ENCODE measurements at regions not wholly inside any gene's neighbourhood (a gene's known extent, or its start where the extent isn't known, plus 50 kb on each side); places are given as distances from the start of the nearest gene placed in this dataset.
"Not testable (repeated sequence)": the region's sequence is repeated elsewhere in the genome, so short reads cannot be mapped to it uniquely, and the experiment has no call there.

DNA sequence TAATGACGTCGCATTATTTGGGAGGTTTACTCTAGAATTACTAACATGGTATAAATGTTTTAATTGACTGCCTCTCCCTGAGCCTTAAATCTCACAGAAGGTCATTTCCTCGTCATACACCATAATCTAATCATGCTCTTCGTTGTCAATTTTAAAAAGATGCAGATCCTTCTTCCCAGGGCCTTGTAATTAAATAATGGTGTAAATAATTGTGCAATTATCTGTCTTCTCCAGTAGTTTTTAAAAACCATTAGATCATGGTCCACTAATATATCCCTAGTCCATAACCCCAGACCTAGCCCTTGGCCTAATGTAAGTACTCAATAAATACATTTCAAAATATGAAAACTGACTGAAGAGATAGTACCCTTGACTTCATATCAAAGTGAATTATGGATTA is 181.5 kb upstream of the GNAI1 start:
- Histone ChIP-seq H3K4me3 (no peak overlapping the region), H3K4me1 (no peaks in the 10 kb centered on the region), H3K27ac (no peak overlapping the region), H3K9me3 (replicated peaks) (no peaks in the 10 kb centered on the region), H3K36me3 (no peaks in the 10 kb centered on the region), H3K27me3 (no peaks in the 10 kb centered on the region)
- DNase-seq = no peak

- H3K27me3 ChIP-seq = no peaks in the 10 kb centered on the region
- H3K36me3 ChIP-seq = no peaks in the 10 kb centered on the region
- H3K4me1 ChIP-seq = no peaks in the 10 kb centered on the region
- H3K9me3 ChIP-seq (replicated peaks) = no peaks in the 10 kb centered on the region
- H3K4me3 ChIP-seq = no peak overlapping the region
- H3K27ac ChIP-seq = no peak overlapping the region
- DNase-seq = no peak
Measured at GRCh38 chr7:79952399-79952798, 182.2 kb upstream of the GNAI1 start.

DNA sequence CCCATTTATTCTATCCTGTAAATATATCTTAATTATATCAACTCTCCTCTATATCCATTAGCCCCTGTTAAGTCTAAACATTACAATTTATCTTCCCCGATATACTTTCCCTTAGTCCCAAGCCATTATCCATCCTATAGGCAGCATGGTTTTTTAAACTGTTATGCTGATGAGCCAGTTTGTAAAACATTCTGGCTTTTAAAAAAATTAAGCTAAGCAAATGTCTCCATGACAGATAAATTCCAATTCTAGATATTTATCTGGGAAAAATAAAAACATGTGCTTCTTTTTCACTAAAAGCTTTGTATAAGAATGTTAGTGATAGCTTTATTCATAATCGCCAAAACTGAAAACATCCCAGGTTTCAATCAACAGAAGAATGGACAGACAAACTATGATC is 183.2 kb upstream of the GNAI1 start:
- Histone ChIP-seq H3K4me3 (no peak overlapping the region), H3K27me3 (no peaks in the 10 kb centered on the region), H3K9me3 (replicated peaks) (no peaks in the 10 kb centered on the region), H3K4me1 (no peaks in the 10 kb centered on the region), H3K36me3 (no peaks in the 10 kb centered on the region), H3K27ac (no peak overlapping the region)
- no peak for DNase-seq

DNA sequence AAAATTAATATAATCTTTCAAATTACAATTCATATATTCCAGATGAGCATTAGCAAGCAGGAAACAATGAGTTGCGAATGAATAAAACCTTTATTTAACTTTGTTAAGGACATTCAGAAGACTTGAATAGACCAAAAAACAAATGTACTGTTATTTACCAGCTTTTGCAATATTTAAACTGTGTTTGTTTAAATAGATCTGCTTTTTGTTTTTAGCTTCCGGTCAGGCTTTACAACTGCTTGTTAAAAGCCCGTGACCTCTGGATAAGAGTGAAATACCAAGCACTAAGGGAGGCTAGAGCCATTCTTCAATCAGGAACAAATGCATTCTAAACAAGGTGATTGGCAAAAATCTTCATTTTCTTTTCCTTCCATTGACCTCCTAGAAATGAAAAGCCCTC is 184.9 kb upstream of the GNAI1 start:
- DNase-seq = no peak
- Histone ChIP-seq H3K36me3 (no peaks in the 10 kb centered on the region), H3K4me3 (no peak overlapping the region), H3K27ac (no peak overlapping the region), H3K4me1 (no peaks in the 10 kb centered on the region), H3K27me3 (no peaks in the 10 kb centered on the region), H3K9me3 (replicated peaks) (no peaks in the 10 kb centered on the region)

DNA sequence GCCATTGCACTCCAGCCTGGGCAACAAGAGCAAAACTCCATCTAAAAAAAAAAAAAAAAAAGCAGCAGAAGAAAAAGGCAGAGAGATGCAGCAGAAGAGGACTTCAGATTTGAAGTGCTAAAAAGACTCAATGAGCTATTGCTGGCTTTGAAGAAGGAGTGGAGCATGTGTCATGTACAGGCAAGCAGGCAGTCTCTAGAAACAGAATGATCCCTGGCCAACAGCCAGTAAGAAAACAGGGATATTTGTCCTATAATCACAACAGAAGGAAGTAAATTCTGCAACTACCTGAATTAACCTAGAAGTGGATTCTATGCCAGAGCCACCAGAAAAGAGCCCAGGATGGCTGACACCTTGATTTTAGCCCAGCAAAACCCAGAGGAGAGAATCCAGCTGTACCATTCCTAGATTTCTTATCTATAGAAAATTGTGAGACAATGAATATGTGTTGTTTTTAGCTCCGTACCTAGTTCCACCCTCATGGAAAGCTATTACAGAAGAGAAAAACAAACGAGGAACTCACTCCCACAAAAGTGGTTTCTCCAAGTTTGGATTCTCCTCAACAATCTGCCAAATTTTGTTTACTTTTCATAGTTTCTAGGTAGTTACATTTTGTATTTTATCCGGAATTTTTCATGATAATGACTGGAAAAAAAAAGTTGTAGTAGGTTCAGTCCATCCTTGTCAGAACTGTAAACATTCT is 198.2 kb upstream of the GNAI1 start:
- peaks cover 18% of the 10 kb centered on the region for H3K4me1 ChIP-seq
- H3K27me3 ChIP-seq = no peaks in the 10 kb centered on the region
- DNase-seq = no peak
- no peaks in the 10 kb centered on the region for H3K9me3 ChIP-seq (replicated peaks)
- no peak overlapping the region for H3K27ac ChIP-seq
- H3K4me3 ChIP-seq = no peak overlapping the region
- H3K36me3 ChIP-seq = no peaks in the 10 kb centered on the region

DNA sequence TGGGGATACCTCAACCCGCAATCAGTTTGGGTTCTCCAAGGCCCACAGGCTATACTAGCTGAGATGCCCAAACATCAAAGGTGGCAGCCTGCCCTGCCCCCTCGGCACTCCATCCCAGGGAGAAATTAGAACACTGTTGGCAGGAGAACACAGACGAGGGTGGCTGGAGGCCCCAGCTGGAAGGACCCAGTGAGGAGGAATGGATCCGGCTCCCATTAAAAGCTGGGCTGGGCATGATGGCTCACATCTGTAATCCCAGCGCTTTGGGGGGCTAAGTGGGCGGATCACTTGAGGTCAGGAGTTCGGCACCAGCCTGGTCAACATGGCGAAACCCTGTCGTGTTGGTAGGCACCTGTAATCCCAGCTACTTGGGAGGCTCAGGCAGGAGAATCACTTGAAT is 199.9 kb upstream of the GNAI1 start:
- peaks cover 18% of the 10 kb centered on the region for H3K4me1 ChIP-seq

DNA sequence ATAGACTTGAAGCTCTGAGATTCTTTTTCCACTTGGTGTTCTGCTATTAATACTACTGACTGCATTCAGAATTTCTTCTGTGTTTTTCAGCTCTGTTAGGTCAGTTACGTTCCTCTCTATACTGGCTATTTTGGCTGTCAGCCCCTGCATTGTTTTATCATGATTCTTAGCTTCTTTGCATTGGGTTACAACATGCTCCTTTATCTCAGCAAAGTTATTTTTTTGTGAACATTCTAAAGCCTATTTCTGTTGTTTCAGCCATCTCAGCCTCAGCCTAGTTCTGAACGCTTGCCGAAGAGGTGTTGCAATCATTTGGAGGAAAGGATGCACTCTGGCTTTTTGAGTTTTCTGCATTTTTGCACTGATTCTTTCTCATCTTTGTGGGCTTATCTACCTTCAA is 201.5 kb upstream of the GNAI1 start:
- H3K27ac ChIP-seq = no peak overlapping the region
- no peak overlapping the region for H3K4me3 ChIP-seq
- H3K9me3 ChIP-seq (replicated peaks) = no peaks in the 10 kb centered on the region
- H3K36me3 ChIP-seq = no peaks in the 10 kb centered on the region
- H3K27me3 ChIP-seq = no peaks in the 10 kb centered on the region
- H3K4me1 ChIP-seq = peaks cover 18% of the 10 kb centered on the region
- no peak for DNase-seq

More for the DNA sequence above, 199.9 kb upstream of the GNAI1 start:
- H3K27ac ChIP-seq = no peak overlapping the region
- DNase-seq = no peak
- no peaks in the 10 kb centered on the region for H3K9me3 ChIP-seq (replicated peaks)
- no peak overlapping the region for H3K4me3 ChIP-seq
- H3K27me3 ChIP-seq = no peaks in the 10 kb centered on the region
- H3K36me3 ChIP-seq = no peaks in the 10 kb centered on the region

DNA sequence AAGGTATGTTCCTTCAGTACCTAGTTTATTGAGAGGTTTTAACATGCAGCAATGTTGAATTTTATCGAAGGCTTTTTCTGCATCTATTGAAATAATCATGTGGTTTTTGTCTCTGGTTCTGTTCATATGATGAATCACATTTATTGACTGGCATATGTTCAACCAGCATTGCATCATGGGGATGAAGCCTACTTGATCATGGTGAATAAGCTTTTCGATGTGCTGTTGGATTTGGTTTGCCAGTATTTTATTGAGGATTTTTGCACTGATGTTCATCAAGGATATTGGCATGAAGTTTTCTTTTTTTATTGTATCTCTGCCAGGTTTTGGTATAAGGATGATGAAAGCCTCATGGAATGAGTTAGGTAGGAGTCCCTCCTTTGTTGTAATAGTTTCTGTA is 204.0 kb upstream of the GNAI1 start:
- peaks cover 18% of the 10 kb centered on the region for H3K4me1 ChIP-seq
- no peaks in the 10 kb centered on the region for H3K9me3 ChIP-seq (replicated peaks)
- H3K27ac ChIP-seq = no peak overlapping the region
- H3K36me3 ChIP-seq = no peaks in the 10 kb centered on the region
- H3K27me3 ChIP-seq = no peaks in the 10 kb centered on the region
- no peak for DNase-seq
- no peak overlapping the region for H3K4me3 ChIP-seq

- DNase-seq = no peak
- H3K4me1 ChIP-seq = no peaks in the 10 kb centered on the region
- no peaks in the 10 kb centered on the region for H3K36me3 ChIP-seq
- no peaks in the 10 kb centered on the region for H3K27me3 ChIP-seq
- no peak overlapping the region for H3K4me3 ChIP-seq
- H3K9me3 ChIP-seq (replicated peaks) = no peaks in the 10 kb centered on the region
- H3K27ac ChIP-seq = no peak overlapping the region
Measured at GRCh38 chr7:79927116-79927515, 207.5 kb upstream of the GNAI1 start.

DNA sequence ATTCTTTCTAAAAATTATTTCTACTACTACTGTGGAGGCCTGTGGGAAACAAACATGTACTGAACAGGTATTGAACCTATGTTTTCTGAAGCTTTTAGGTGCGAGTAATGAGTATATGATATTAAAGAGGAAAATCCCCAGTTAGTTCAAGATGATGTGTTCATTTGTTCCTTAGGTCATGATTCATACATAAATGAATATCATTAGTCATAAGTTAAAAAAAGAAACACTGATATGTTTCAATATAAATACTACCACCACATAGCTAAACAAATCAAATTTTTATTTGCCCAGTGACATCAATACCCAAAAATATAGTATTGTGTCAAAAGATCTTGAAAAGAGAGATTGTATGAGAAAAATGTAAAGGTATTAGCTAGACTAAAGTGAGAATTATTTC is 210.7 kb upstream of the GNAI1 start:
- Histone ChIP-seq H3K27me3 (no peaks in the 10 kb centered on the region), H3K4me3 (no peak overlapping the region), H3K9me3 (replicated peaks) (no peaks in the 10 kb centered on the region), H3K27ac (no peak overlapping the region), H3K36me3 (0 out of 2 replicates have a peak, but pooled peaks cover 2% of the 10 kb centered on the region), H3K4me1 (no peaks in the 10 kb centered on the region)
- DNase-seq = no peak

DNA sequence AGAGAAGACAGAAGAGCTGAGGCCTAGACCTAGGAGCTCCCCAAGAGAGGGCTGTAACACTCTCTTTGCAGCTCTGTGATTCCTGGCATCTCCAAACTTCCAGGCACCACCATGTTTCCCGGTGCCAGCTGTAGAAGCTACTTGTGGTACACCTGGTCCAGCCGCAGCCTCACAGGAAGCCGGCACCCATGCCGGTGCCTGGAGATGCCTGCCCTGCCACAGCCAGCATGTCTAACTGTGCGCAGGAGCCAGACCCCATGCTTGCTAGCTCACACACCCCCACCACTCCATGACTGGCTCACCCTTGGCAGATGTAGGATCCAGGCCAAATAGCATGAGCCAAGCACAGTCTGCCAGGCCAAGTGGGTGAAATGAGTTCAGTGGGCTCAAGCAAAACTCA is 211.7 kb upstream of the GNAI1 start:
- Histone ChIP-seq H3K36me3 (0 out of 2 replicates have a peak, but pooled peaks cover 2% of the 10 kb centered on the region), H3K4me3 (no peak overlapping the region), H3K27me3 (no peaks in the 10 kb centered on the region), H3K4me1 (no peaks in the 10 kb centered on the region), H3K9me3 (replicated peaks) (no peaks in the 10 kb centered on the region), H3K27ac (no peak overlapping the region)
- DNase-seq = no peak

GRCh38 chr7:79921976-79922375 is 212.7 kb upstream of the GNAI1 start:
- H3K9me3 ChIP-seq (replicated peaks) = no peaks in the 10 kb centered on the region
- H3K36me3 ChIP-seq = 0 out of 2 replicates have a peak, but pooled peaks cover 2% of the 10 kb centered on the region
- no peak overlapping the region for H3K4me3 ChIP-seq
- H3K4me1 ChIP-seq = no peaks in the 10 kb centered on the region
- H3K27me3 ChIP-seq = no peaks in the 10 kb centered on the region
- H3K27ac ChIP-seq = no peak overlapping the region
- DNase-seq = no peak

GRCh38 chr7:79918632-79919031 is 216.0 kb upstream of the GNAI1 start:
- not testable (repeated sequence) for H3K27me3 ChIP-seq; H3K4me1 ChIP-seq; H3K4me3 ChIP-seq; H3K9me3 ChIP-seq (replicated peaks); DNase-seq; H3K27ac ChIP-seq; H3K36me3 ChIP-seq

GRCh38 chr7:79915346-79915745 is 219.3 kb upstream of the GNAI1 start:
- not testable (repeated sequence) for H3K27me3 ChIP-seq

DNA sequence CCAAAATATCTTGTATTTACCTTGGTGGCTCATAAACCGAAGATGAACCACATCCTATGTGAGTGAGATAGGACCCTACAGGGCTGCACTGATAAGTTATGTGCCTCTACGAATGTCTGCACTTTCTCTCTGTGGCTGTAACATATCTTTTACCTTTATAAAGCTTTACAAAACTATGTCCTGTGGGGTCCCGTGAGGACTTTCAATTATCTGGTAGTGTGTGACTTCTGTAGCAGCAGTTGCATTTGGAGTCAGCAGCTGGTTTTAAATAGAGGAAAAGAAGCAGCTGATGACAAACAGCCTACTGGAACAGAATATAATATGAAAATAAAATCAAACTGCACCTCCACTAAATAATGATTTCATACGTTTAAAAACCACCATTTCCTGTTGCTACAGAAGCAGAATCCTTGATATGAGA is 222.4 kb upstream of the GNAI1 start:
- H3K36me3 ChIP-seq = no peaks in the 10 kb centered on the region
- no peak overlapping the region for H3K27ac ChIP-seq
- no peak for DNase-seq
- H3K4me3 ChIP-seq = no peak overlapping the region
- H3K27me3 ChIP-seq = no peaks in the 10 kb centered on the region
- H3K9me3 ChIP-seq (replicated peaks) = no peaks in the 10 kb centered on the region
- peaks cover 3% of the 10 kb centered on the region; the same call in 1 of the 2 replicates for H3K4me1 ChIP-seq

More at GRCh38 chr7:79915346-79915745, 219.3 kb upstream of the GNAI1 start:
- not testable (repeated sequence) for H3K36me3 ChIP-seq; DNase-seq; H3K4me3 ChIP-seq; H3K27ac ChIP-seq; H3K9me3 ChIP-seq (replicated peaks); H3K4me1 ChIP-seq

DNA sequence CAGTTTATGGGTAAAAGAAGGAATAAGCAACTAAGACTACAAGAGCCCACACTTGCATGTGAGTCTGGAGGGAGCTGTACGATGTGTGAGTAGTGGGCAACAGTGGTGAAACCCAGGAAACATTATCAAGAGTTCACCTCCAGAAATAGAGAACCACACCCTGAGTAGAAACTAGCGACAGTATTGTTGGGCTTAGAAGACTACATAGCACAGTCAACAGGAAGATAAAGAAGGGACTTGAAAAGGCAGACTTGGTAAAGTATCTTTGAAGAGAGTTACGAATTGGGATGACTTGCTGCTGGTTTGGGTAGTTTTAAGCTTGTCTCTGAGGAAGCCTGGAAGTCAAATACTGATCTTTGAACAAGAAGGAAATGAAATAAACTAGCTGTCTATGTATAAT is 223.2 kb upstream of the GNAI1 start:
- Histone ChIP-seq H3K27ac (no peak overlapping the region), H3K36me3 (no peaks in the 10 kb centered on the region), H3K4me1 (peaks cover 3% of the 10 kb centered on the region; the same call in 1 of the 2 replicates), H3K4me3 (no peak overlapping the region), H3K27me3 (no peaks in the 10 kb centered on the region), H3K9me3 (replicated peaks) (no peaks in the 10 kb centered on the region)
- DNase-seq = no peak
